Keratinocyte (primary cell): ENCODE measurements at regions not wholly inside any gene's neighbourhood (a gene's known extent, or its start where the extent isn't known, plus 50 kb on each side); places are given as distances from the start of the nearest gene placed in this dataset.

Experiments
- CTCF ChIP-seq, 3 experiments: IDR thresholded peaks in 1 of 3; conservative IDR thresholded peaks in 1 of 3; optimal IDR thresholded peaks in 1 of 3; 2 replicates in 2 of 3; 3 replicates in 1 of 3; pipeline versions ENCODE3 to v1.5.1; 2011; ENCODE audit warnings: low read length in 3 of 3, mild to moderate bottlenecking in 3 of 3, moderate library complexity in 2 of 3, control low read depth in 1 of 3, inconsistent platforms in 1 of 3; ENCODE audit not compliant: insufficient read depth in 2 of 3; ENCODE audit errors: extremely low read depth in 1 of 3
- EZH2 ChIP-seq: IDR thresholded peaks from one replicate; pipeline ENCODE4 v1.6.1; 2012; ENCODE audit warnings: inconsistent platforms, mild to moderate bottlenecking, low read length, moderate library complexity

GRCh38 chr9:88676644-88677043 lies 141.7 kb downstream of the NXNL2 start:
- no peak for TF ChIP-seq CTCF (optimal IDR thresholded peaks at IDR 0.05 in 1 of 3, IDR thresholded peaks at IDR 0.05 in 1 of 3, conservative IDR thresholded peaks at IDR 0.05 in 1 of 3; ENCODE audit: extremely low read depth in 1 of 3, insufficient read depth in 2 of 3, low read length in 3 of 3)
- no peak for TF ChIP-seq EZH2
